Trophoblast cell (in vitro differentiated cells and primary cell): ENCODE measurements at regions not wholly inside any gene's neighbourhood (a gene's known extent, or its start where the extent isn't known, plus 50 kb on each side); places are given as distances from the start of the nearest gene placed in this dataset.

Experiments
- DNase-seq, 2 donors: peaks; one replicate each; pipeline ENCODE4 v3.0.0-alpha.2; 2016
- H2AFZ ChIP-seq: 2 replicates; pipeline ENCODE4 v1.6.1; 2013; ENCODE audit warnings: low read length, moderate library complexity, mild to moderate bottlenecking; ENCODE audit not compliant: insufficient read depth, poor library complexity
- H2AK5ac ChIP-seq: 2 replicates; pipeline ENCODE4 v1.6.1; 2013; ENCODE audit warnings: mild to moderate bottlenecking, low read length
- H2BK120ac ChIP-seq: 2 replicates; pipeline ENCODE4 v1.6.1; 2013; ENCODE audit warnings: low read length, mild to moderate bottlenecking, moderate library complexity; ENCODE audit not compliant: insufficient read depth, poor library complexity
- H2BK12ac ChIP-seq: 2 replicates; pipeline ENCODE4 v1.6.1; 2013; ENCODE audit warnings: mild to moderate bottlenecking, low read length, moderate library complexity
- H2BK5ac ChIP-seq: 2 replicates; pipeline ENCODE4 v1.6.1; 2013; ENCODE audit warnings: low read length, low read depth, moderate library complexity, mild to moderate bottlenecking; ENCODE audit not compliant: poor library complexity
- H3K14ac ChIP-seq: 2 replicates; pipeline ENCODE4 v1.6.1; 2013; ENCODE audit warnings: mild to moderate bottlenecking, low read length
- H3K18ac ChIP-seq: 2 replicates; pipeline ENCODE4 v1.6.1; 2013; ENCODE audit warnings: mild to moderate bottlenecking, low read length
- H3K23ac ChIP-seq: 2 replicates; pipeline ENCODE4 v1.6.1; 2013; ENCODE audit warnings: low read length
- H3K27ac ChIP-seq: 2 replicates; pipeline ENCODE4 v1.5.1; 2013; ENCODE audit warnings: low read depth, mild to moderate bottlenecking, inconsistent platforms, low read length, moderate library complexity
- H3K27me3 ChIP-seq: 2 replicates; pipeline ENCODE4 v1.6.1; 2013; ENCODE audit warnings: inconsistent platforms, mild to moderate bottlenecking, low read length, moderate library complexity; ENCODE audit not compliant: insufficient read depth
- H3K36me3 ChIP-seq, 2 experiments: 1 replicate in 1 of 2; 2 replicates in 1 of 2; pipeline ENCODE4 v1.6.1; 2013; ENCODE audit warnings: low read length in 2 of 2, mild to moderate bottlenecking in 2 of 2, moderate library complexity in 1 of 2; ENCODE audit not compliant: insufficient read depth in 2 of 2, control insufficient read depth in 1 of 2
- H3K4ac ChIP-seq: 2 replicates; pipeline ENCODE4 v1.6.1; 2013; ENCODE audit warnings: low read depth, mild to moderate bottlenecking, low read length, moderate library complexity
- H3K4me1 ChIP-seq, 2 experiments: 1 replicate in 1 of 2; 2 replicates in 1 of 2; pipeline ENCODE4 v1.6.1; 2013; ENCODE audit warnings: low read length in 2 of 2, mild to moderate bottlenecking in 2 of 2, moderate library complexity in 1 of 2; ENCODE audit not compliant: insufficient read depth in 2 of 2, control insufficient read depth in 1 of 2
- H3K4me2 ChIP-seq: 2 replicates; pipeline ENCODE4 v1.6.1; 2013; ENCODE audit warnings: inconsistent platforms, mild to moderate bottlenecking, low read length, moderate library complexity
- H3K4me3 ChIP-seq: 2 replicates; pipeline ENCODE4 v1.5.1; 2013; ENCODE audit warnings: mild to moderate bottlenecking, low read depth, low read length, inconsistent platforms
- H3K79me1 ChIP-seq: one replicate; pipeline ENCODE4 v1.6.1; 2013; ENCODE audit warnings: low read length
- H3K79me2 ChIP-seq: 2 replicates; pipeline ENCODE4 v1.6.1; 2013; ENCODE audit warnings: low read length, mild to moderate bottlenecking; ENCODE audit not compliant: control insufficient read depth, insufficient read depth, poor library complexity
- H3K9ac ChIP-seq: 2 replicates; pipeline ENCODE4 v1.6.1; 2013; ENCODE audit warnings: mild to moderate bottlenecking, low read length
- H3K9me3 ChIP-seq: 2 replicates; pipeline ENCODE4 v1.6.1; 2013; ENCODE audit warnings: low read depth, mild to moderate bottlenecking, control low read depth, inconsistent platforms, low read length; ENCODE audit not compliant: insufficient read depth
- H4K12ac ChIP-seq: 2 replicates; pipeline ENCODE4 v1.6.1; 2013; ENCODE audit warnings: low read depth, mild to moderate bottlenecking, low read length, moderate library complexity
- H4K8ac ChIP-seq: 2 replicates; pipeline ENCODE4 v1.6.1; 2013; ENCODE audit warnings: low read depth, mild to moderate bottlenecking, low read length, moderate library complexity
- H4K91ac ChIP-seq: one replicate; pipeline ENCODE4 v1.6.1; 2013; ENCODE audit warnings: low read depth, mild to moderate bottlenecking, low read length, moderate library complexity
- WGBS: extraction: QIAGEN DNeasy Blood & Tissue Kit; methylation state at CpG from one replicate; pipeline ENCODE4 v1.1.7; 2013; ENCODE audit warnings: missing lambda C conversion rate; ENCODE audit not compliant: insufficient read length, insufficient coverage; ENCODE audit errors: extremely low coverage; 5-methylcytosine and 5-hydroxymethylcytosine counted together

GRCh38 chr16:48487287-48487686 is 102.1 kb upstream of the SIAH1 start:
- no peak overlapping the region for H4K12ac ChIP-seq
- no peak overlapping the region for H3K4me2 ChIP-seq
- no peaks in the 10 kb centered on the region for H3K4me1 ChIP-seq
- H2BK5ac ChIP-seq: no peak overlapping the region
- DNase-seq: no peak
- H3K27ac ChIP-seq: no peak overlapping the region
- H2AK5ac ChIP-seq: no peak overlapping the region
- H3K14ac ChIP-seq: no peak overlapping the region
- peaks cover 4% of the 10 kb centered on the region for H3K9me3 ChIP-seq
- WGBS: no CpG with 5 or more reads among the region's 2 CpGs
- H3K27me3 ChIP-seq: no peaks in the 10 kb centered on the region
- H3K9ac ChIP-seq: no peak overlapping the region
- H2AFZ ChIP-seq: no peak overlapping the region
- no peak overlapping the region for H3K23ac ChIP-seq
- H3K79me1 ChIP-seq: no peaks in the 10 kb centered on the region
- H4K8ac ChIP-seq: no peak overlapping the region
- no peak overlapping the region for H2BK120ac ChIP-seq
- no peak overlapping the region for H3K4ac ChIP-seq
- no peaks in the 10 kb centered on the region for H3K36me3 ChIP-seq
- H2BK12ac ChIP-seq: no peak overlapping the region
- H4K91ac ChIP-seq: no peak overlapping the region
- no peak overlapping the region for H3K4me3 ChIP-seq
- H3K18ac ChIP-seq: no peak overlapping the region
- no peaks in the 10 kb centered on the region for H3K79me2 ChIP-seq

DNA sequence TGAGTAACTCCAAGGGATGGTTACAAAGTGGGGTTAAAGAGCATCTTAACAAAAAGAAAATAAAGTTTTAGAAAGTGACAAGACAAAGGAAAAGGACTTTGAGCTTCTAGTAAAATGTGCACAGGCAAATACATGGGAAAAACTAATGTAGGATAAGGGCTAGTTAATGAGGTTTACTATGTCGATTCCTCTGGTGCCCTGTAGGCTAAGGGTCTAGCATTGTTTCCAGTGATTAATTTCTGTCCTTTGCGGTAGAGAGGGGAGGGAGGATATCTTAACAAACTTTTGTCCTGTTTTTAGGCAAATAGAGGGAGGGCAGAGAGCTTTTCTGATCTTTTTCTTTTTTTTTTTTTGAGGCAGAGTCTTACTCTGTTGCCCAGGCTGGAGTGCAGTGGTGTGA is 96.6 kb upstream of the SIAH1 start:
- no CpG with 5 or more reads among the region's 2 CpGs for whole genome bisulfite sequencing
- Histone ChIP-seq H4K8ac (no peak overlapping the region), H3K27ac (no peak overlapping the region), H3K14ac (no peak overlapping the region), H3K27me3 (no peaks in the 10 kb centered on the region), H2BK12ac (no peak overlapping the region), H4K91ac (no peak overlapping the region), H2AFZ (no peak overlapping the region), H3K9ac (no peak overlapping the region), H3K18ac (no peak overlapping the region), H3K36me3 (no peaks in the 10 kb centered on the region), H2AK5ac (no peak overlapping the region), H3K9me3 (peaks cover 4% of the 10 kb centered on the region), H3K4ac (no peak overlapping the region), H3K4me2 (no peak overlapping the region), H3K79me1 (peaks cover 5% of the 10 kb centered on the region), H3K4me3 (no peak overlapping the region), H4K12ac (no peak overlapping the region), H2BK5ac (no peak overlapping the region), H3K4me1 (no peaks in the 10 kb centered on the region), H2BK120ac (no peak overlapping the region), H3K79me2 (no peaks in the 10 kb centered on the region), H3K23ac (no peak overlapping the region)
- DNase-seq: no peak

DNA sequence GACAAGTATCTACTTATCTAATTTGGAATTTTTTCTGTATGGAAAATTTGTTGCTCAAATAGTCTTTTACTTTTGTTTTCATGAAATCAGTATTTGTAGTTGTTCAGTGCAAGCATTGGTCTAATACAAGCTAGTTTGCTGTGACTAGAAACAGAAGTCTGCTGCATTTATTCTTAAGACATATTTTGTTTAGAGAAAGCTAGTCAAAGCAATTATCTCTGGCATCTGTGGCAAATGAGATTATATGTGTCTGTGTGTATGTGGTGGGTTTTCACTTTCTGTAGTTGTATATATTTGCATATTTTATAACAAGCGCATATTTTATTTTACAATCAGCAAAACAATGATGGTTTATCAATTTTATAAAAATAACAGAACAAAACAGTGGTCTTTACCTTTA is 96.0 kb upstream of the SIAH1 start:
- no peak overlapping the region for H2AK5ac ChIP-seq
- no peak overlapping the region for H2BK12ac ChIP-seq
- H3K27me3 ChIP-seq: no peaks in the 10 kb centered on the region
- H3K4me2 ChIP-seq: no peak overlapping the region
- no peak overlapping the region for H3K18ac ChIP-seq
- H3K4me1 ChIP-seq: no peaks in the 10 kb centered on the region
- no peaks in the 10 kb centered on the region for H3K79me2 ChIP-seq
- no peak overlapping the region for H4K8ac ChIP-seq
- H2AFZ ChIP-seq: no peak overlapping the region
- no peak overlapping the region for H3K23ac ChIP-seq
- H2BK120ac ChIP-seq: no peak overlapping the region
- peaks cover 4% of the 10 kb centered on the region for H3K9me3 ChIP-seq
- no peak overlapping the region for H4K12ac ChIP-seq
- H3K27ac ChIP-seq: no peak overlapping the region
- H3K4ac ChIP-seq: no peak overlapping the region
- no peak overlapping the region for H3K14ac ChIP-seq
- no peak overlapping the region for H4K91ac ChIP-seq
- H3K79me1 ChIP-seq: peaks cover 5% of the 10 kb centered on the region
- no peak overlapping the region for H3K4me3 ChIP-seq
- H3K9ac ChIP-seq: no peak overlapping the region
- DNase-seq: no peak
- no peak overlapping the region for H2BK5ac ChIP-seq
- no CpG with 5 or more reads among the region's 1 CpG for WGBS
- H3K36me3 ChIP-seq: no peaks in the 10 kb centered on the region

DNA sequence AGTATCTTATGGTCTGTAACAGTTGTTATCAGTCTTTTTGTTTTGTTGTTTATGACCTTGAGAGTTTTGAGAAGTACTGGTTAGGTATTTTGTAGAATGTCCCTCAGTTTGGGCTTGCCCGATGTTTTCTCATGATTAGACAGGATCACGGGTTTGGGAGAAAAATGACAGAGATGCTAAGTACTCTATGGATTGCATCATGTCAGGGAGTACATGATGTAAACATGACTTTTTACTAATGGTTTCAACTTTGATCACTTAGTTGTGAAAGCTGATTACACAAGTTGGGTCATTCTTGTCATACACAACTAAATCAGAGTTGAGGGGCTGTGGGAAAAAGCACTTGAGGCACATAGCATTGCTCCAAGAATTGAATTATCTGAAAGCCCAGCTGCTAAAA is 94.7 kb upstream of the SIAH1 start:
- Histone ChIP-seq H3K36me3 (no peaks in the 10 kb centered on the region), H4K91ac (no peak overlapping the region), H3K4me3 (no peak overlapping the region), H2BK5ac (no peak overlapping the region), H3K27me3 (no peaks in the 10 kb centered on the region), H2BK120ac (peak overlapping the region; percentile 51), H2AK5ac (no peak overlapping the region), H3K79me1 (peaks cover 5% of the 10 kb centered on the region), H4K8ac (no peak overlapping the region), H3K27ac (no peak overlapping the region), H3K14ac (no peak overlapping the region), H3K9me3 (peaks cover 4% of the 10 kb centered on the region), H4K12ac (no peak overlapping the region), H3K9ac (no peak overlapping the region), H3K18ac (no peak overlapping the region), H3K4me2 (no peak overlapping the region), H2AFZ (no peak overlapping the region), H2BK12ac (no peak overlapping the region), H3K4me1 (no peaks in the 10 kb centered on the region), H3K4ac (no peak overlapping the region), H3K23ac (no peak overlapping the region), H3K79me2 (no peaks in the 10 kb centered on the region)
- DNase-seq: peak; percentile 69 to 96
- WGBS: no CpG with 5 or more reads among the region's 2 CpGs
